Gastroesophageal sphincter (tissue), 3 donors: ENCODE measurements at regions not wholly inside any gene's neighbourhood (a gene's known extent, or its start where the extent isn't known, plus 50 kb on each side); places are given as distances from the start of the nearest gene placed in this dataset.

Experiments
- CTCF ChIP-seq, 4 experiments: fragments of 200-600 bp in 2 of 4; fragments of 450-650 bp in 2 of 4; sonication (generic) in 1 of 4; IDR thresholded peaks; one replicate each; pipeline ENCODE4 v1.5.1; 2017 to 2019; ENCODE audit warnings: antibody characterized with exemption in 4 of 4, mild to moderate bottlenecking in 2 of 4, moderate library complexity in 2 of 4
- EP300 ChIP-seq: sonication (generic); formaldehyde crosslinking; IDR thresholded peaks from one replicate; pipeline ENCODE4 v1.6.1; 2017; ENCODE audit warnings: antibody characterized with exemption, mild to moderate bottlenecking
- POLR2A ChIP-seq, 2 donors: fragments of 450-650 bp; IDR thresholded peaks; one replicate each; pipeline ENCODE4 v1.6.1; 2017; ENCODE audit warnings: antibody characterized with exemption in 2 of 2, mild to moderate bottlenecking in 2 of 2, moderate library complexity in 1 of 2
- POLR2AphosphoS5 ChIP-seq: sonication (generic); formaldehyde crosslinking; IDR thresholded peaks from one replicate; pipeline ENCODE4 v1.6.1; 2017; ENCODE audit warnings: antibody characterized with exemption

GRCh38 chr12:107986183-107986582 is 142.9 kb upstream of the WSCD2 start:
- TF ChIP-seq CTCF (IDR thresholded peaks at IDR 0.05) (no peak), POLR2A (IDR thresholded peaks at IDR 0.05) (no peak), POLR2AphosphoS5 (no peak), EP300 (no peak)
